Activated T-helper 1 cell treated with anti-CD3 and anti-CD28 coated beads, Interleukin-2, amount 50 U/mL, for 16 hours (primary cell): ENCODE measurements at regions not wholly inside any gene's neighbourhood (a gene's known extent, or its start where the extent isn't known, plus 50 kb on each side); places are given as distances from the start of the nearest gene placed in this dataset.
A peak's percentile ranks its signal among the peaks of the same experiment; 100 is the strongest.
"Not testable (repeated sequence)": the region's sequence is repeated elsewhere in the genome, so short reads cannot be mapped to it uniquely, and the experiment has no call there.

Source experiments
- DNase-seq, 2 donors: peaks; one replicate each; pipeline ENCODE4 v3.0.0-alpha.2; 2020; ENCODE audit warnings: low read depth in 1 of 2, low spot score in 1 of 2

GRCh38 chr15:20204177-20204866, 337.3 kb downstream of the GOLGA6L6 start:
- not testable (repeated sequence) for DNase-seq

GRCh38 chr15:20203649-20204150, 337.9 kb downstream of the GOLGA6L6 start:
- not testable (repeated sequence) for DNase-seq

- DNase-seq = not testable (repeated sequence)
Measured at GRCh38 chr15:20194591-20195198, 346.9 kb downstream of the GOLGA6L6 start.

- not testable (repeated sequence) for DNase-seq
Measured at GRCh38 chr15:20192982-20193929, 348.3 kb downstream of the GOLGA6L6 start.

- DNase-seq = not testable (repeated sequence)
Measured at GRCh38 chr15:20191508-20192125, 350.0 kb downstream of the GOLGA6L6 start.

GRCh38 chr15:20188611-20189010, 353.0 kb downstream of the GOLGA6L6 start:
- not testable (repeated sequence) for DNase-seq

GRCh38 chr15:20187370-20188355, 353.9 kb downstream of the GOLGA6L6 start:
- DNase-seq = not testable (repeated sequence)

- not testable (repeated sequence) for DNase-seq
Measured at GRCh38 chr15:20184879-20185278, 356.7 kb downstream of the GOLGA6L6 start.

- not testable (repeated sequence) for DNase-seq
Measured at GRCh38 chr15:20168221-20168620, 373.4 kb downstream of the GOLGA6L6 start.

GRCh38 chr15:20153528-20153927, 388.1 kb downstream of the GOLGA6L6 start:
- not testable (repeated sequence) for DNase-seq

- DNase-seq = not testable (repeated sequence)
Measured at GRCh38 chr15:20148679-20149078, 392.9 kb downstream of the GOLGA6L6 start.

GRCh38 chr15:20148008-20148407, 393.6 kb downstream of the GOLGA6L6 start:
- not testable (repeated sequence) for DNase-seq

- not testable (repeated sequence) for DNase-seq
Measured at GRCh38 chr15:20144333-20145036, 397.1 kb downstream of the GOLGA6L6 start.

- not testable (repeated sequence) for DNase-seq
Measured at GRCh38 chr15:20142906-20143305, 398.7 kb downstream of the GOLGA6L6 start.

GRCh38 chr15:20142410-20142809, 399.2 kb downstream of the GOLGA6L6 start:
- not testable (repeated sequence) for DNase-seq

- not testable (repeated sequence) for DNase-seq
Measured at GRCh38 chr15:20124668-20125067, 416.9 kb downstream of the GOLGA6L6 start.

- DNase-seq = no peak
Measured at GRCh38 chr15:20106026-20106425, 435.6 kb downstream of the GOLGA6L6 start.

GRCh38 chr15:20105011-20105990, 436.3 kb downstream of the GOLGA6L6 start:
- DNase-seq = peak in 1 of 2 donors; percentile 7
